ENCODE measurements at regions not wholly inside any gene's neighbourhood (a gene's known extent, or its start where the extent isn't known, plus 50 kb on each side); places are given as distances from the start of the nearest gene placed in this dataset.

GRCh38 chr14:85960756-85961155 is 430.8 kb downstream of the FLRT2 start:
- TF ChIP-seq CTCF (IDR thresholded peaks at IDR 0.05) (no peak), POLR2AphosphoS5 (IDR thresholded peaks at IDR 0.05) (no peak), POLR2A (IDR thresholded peaks at IDR 0.05; ENCODE audit: low read depth) (no peak), EP300 (IDR thresholded peaks at IDR 0.05) (no peak)
